Keratinocyte (primary cell): ENCODE measurements at regions not wholly inside any gene's neighbourhood (a gene's known extent, or its start where the extent isn't known, plus 50 kb on each side); places are given as distances from the start of the nearest gene placed in this dataset.

Experiments
- EZH2 ChIP-seq: IDR thresholded peaks from one replicate; pipeline ENCODE4 v1.6.1; 2012; ENCODE audit warnings: inconsistent platforms, mild to moderate bottlenecking, low read length, moderate library complexity
- TF ChIP-seq, protein P1 (sequence below), 3 experiments: IDR thresholded peaks in 1 of 3; conservative IDR thresholded peaks in 1 of 3; optimal IDR thresholded peaks in 1 of 3; 2 replicates in 2 of 3; 3 replicates in 1 of 3; pipeline versions ENCODE3 to v1.5.1; 2011; ENCODE audit warnings: low read length in 3 of 3, mild to moderate bottlenecking in 3 of 3, moderate library complexity in 2 of 3, control low read depth in 1 of 3, inconsistent platforms in 1 of 3; ENCODE audit not compliant: insufficient read depth in 2 of 3; ENCODE audit errors: extremely low read depth in 1 of 3

DNA sequence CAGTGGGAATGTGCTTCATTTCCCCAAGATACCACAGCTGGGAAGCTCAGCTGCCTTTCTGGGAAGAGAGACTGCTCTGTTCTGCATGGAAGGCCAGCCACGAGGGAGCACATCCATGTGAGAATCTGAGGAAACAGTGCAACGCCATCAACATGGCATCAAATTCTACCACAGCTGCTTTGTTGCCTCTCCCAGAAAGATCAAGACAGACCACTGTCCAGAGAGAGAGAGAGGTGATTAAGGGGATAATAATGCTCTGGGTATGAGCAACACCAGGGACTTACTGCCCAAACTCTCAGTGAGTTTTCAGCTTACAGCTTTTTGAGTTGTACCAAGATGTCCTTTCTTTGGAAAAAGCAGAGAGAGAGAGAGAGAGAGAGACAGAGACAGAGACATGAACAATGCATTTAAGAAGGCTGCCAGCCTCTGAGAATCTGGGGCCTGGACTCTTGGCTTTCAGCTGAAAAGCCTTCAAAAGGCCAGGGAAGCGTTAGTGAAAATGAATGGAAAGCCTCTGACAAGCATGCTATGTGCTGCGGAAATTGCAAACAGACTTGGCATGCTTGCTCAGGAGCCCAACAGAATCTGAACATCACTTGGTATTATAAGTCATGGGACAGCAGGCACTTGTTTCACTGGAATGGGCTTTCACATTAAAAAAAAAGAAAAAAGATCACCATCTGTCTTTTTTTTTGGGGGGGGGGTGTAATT is 223.1 kb downstream of the MAP2K6 start:
- TF ChIP-seq, protein P1, sequence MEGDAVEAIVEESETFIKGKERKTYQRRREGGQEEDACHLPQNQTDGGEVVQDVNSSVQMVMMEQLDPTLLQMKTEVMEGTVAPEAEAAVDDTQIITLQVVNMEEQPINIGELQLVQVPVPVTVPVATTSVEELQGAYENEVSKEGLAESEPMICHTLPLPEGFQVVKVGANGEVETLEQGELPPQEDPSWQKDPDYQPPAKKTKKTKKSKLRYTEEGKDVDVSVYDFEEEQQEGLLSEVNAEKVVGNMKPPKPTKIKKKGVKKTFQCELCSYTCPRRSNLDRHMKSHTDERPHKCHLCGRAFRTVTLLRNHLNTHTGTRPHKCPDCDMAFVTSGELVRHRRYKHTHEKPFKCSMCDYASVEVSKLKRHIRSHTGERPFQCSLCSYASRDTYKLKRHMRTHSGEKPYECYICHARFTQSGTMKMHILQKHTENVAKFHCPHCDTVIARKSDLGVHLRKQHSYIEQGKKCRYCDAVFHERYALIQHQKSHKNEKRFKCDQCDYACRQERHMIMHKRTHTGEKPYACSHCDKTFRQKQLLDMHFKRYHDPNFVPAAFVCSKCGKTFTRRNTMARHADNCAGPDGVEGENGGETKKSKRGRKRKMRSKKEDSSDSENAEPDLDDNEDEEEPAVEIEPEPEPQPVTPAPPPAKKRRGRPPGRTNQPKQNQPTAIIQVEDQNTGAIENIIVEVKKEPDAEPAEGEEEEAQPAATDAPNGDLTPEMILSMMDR (optimal IDR thresholded peaks at IDR 0.05 in 1 of 3, IDR thresholded peaks at IDR 0.05 in 1 of 3, conservative IDR thresholded peaks at IDR 0.05 in 1 of 3; ENCODE audit: extremely low read depth in 1 of 3, insufficient read depth in 2 of 3, low read length in 3 of 3), result no peak
- no peak for TF ChIP-seq EZH2
